HepG2 (cell line): ENCODE measurements at regions not wholly inside any gene's neighbourhood (a gene's known extent, or its start where the extent isn't known, plus 50 kb on each side); places are given as distances from the start of the nearest gene placed in this dataset.

Experiments used
- ATAC-seq: fragments of 200-7000 bp; cut with Tn5 transposase; 3 replicates; pipeline ENCODE4 v1.9.1; 2020; ENCODE audit warnings: mild to moderate bottlenecking, moderate library complexity
- BruUV-seq: library from RNA; stranded (reverse); fragments of 400-500 nt; replicated peaks from 2 replicates; lab custom pipeline; 2021; lab: Mats Ljungman, UMichigan
- CTCF ChIA-PET: fragments of 300-600 bp; formaldehyde crosslinking; extraction: SDS; loops from one replicate; lab custom pipeline; 2021; ENCODE audit warnings: low total read pairs, inconsistent platforms, low intra/inter-chr PET ratio; lab: Yijun Ruan, JAX
- POLR2A ChIA-PET: fragments of 350-600 bp; sonication (Branson Sonifier 250); formaldehyde crosslinking; loops from one replicate; lab custom pipeline; 2020; ENCODE audit warnings: antibody characterized with exemption, inconsistent platforms; lab: Yijun Ruan, JAX
- DNase-seq: peaks from one replicate; pipeline ENCODE4 v3.0.0-alpha.2; 2015; ENCODE audit warnings: low spot score
- FAIRE-seq: peaks from 3 replicates; lab custom pipeline; 2011; peaks lifted over from hg19 to GRCh38; lab: Jason Lieb, UNC
- H2AFZ ChIP-seq: one replicate; pipeline ENCODE4 v1.6.1; 2011; ENCODE audit warnings: low read length, inconsistent platforms
- H3K27ac ChIP-seq: fragments of 300-600 bp; 3 replicates; pipeline ENCODE4 v1.8.0; 2011; ENCODE audit warnings: mixed run types, mild to moderate bottlenecking, mixed read lengths, low read length, inconsistent platforms; ENCODE audit not compliant: insufficient read depth; ENCODE audit errors: extremely low read length
- H3K27me3 ChIP-seq, 2 experiments: fragments of 200-600 bp in 1 of 2; 2 replicates in 1 of 2; 3 replicates in 1 of 2; pipeline versions ENCODE4 v1.6.0 to v1.8.0; 2011; ENCODE audit warnings: low read length in 2 of 2, mild to moderate bottlenecking in 2 of 2, moderate library complexity in 2 of 2, inconsistent platforms in 1 of 2; ENCODE audit not compliant: insufficient read depth in 2 of 2, control insufficient read depth in 1 of 2
- H3K36me3 ChIP-seq, 2 experiments: fragments of 200-600 bp in 1 of 2; replicated peaks in 1 of 2; 2 replicates in 1 of 2; 3 replicates in 1 of 2; pipeline versions ENCODE4 v1.5.1 to v1.8.0; 2011; ENCODE audit warnings: low read length in 2 of 2, inconsistent platforms in 1 of 2; ENCODE audit not compliant: insufficient read depth in 2 of 2, control insufficient read depth in 1 of 2
- H3K4me1 ChIP-seq: 2 replicates; pipeline ENCODE4 v1.5.1; 2012; ENCODE audit warnings: low read length, inconsistent platforms; ENCODE audit not compliant: insufficient read depth
- H3K4me2 ChIP-seq: 2 replicates; pipeline ENCODE4 v1.6.0; 2011; ENCODE audit warnings: low read depth, low read length, inconsistent platforms
- H3K4me3 ChIP-seq, 3 experiments: fragments of 200-600 bp in 1 of 3; sonication (generic), shearing (Covaris generic) in 1 of 3; replicated peaks in 1 of 3; 2 replicates each; pipeline ENCODE4 v1.5.1; 2011 to 2016; ENCODE audit warnings: low read length in 3 of 3, inconsistent platforms in 2 of 3, low read depth in 2 of 3, mild to moderate bottlenecking in 2 of 3, control low read depth in 1 of 3, mixed read lengths in 1 of 3; ENCODE audit not compliant: insufficient read depth in 1 of 3
- H3K79me2 ChIP-seq: one replicate; pipeline ENCODE4 v1.6.1; 2011; ENCODE audit warnings: low read length, inconsistent platforms; ENCODE audit not compliant: insufficient read depth
- H3K9ac ChIP-seq: 2 replicates; pipeline ENCODE4 v1.6.0; 2011; ENCODE audit warnings: mild to moderate bottlenecking, low read depth, low read length, inconsistent platforms; ENCODE audit not compliant: insufficient read depth
- H3K9me3 ChIP-seq: 2 replicates; pipeline ENCODE4 v1.5.1; 2012; ENCODE audit warnings: mild to moderate bottlenecking, low read length
- H4K20me1 ChIP-seq: 2 replicates; pipeline ENCODE4 v1.6.0; 2011; ENCODE audit warnings: inconsistent platforms, mild to moderate bottlenecking, low read length, moderate library complexity; ENCODE audit not compliant: insufficient read depth
- ETV5 ChIP-seq: IDR thresholded peaks from 2 replicates; pipeline ENCODE4 v1.6.1; 2018; ENCODE audit warnings: missing biosample characterization, missing genetic modification reagents, inconsistent platforms, borderline replicate concordance
- GTF3A ChIP-seq: sonication (generic); formaldehyde crosslinking; conservative IDR thresholded peaks from 2 replicates; pipeline ENCODE4 v1.4.0; 2020; ENCODE audit warnings: mild to moderate bottlenecking, missing genetic modification reagents
- MEIS2 ChIP-seq: sonication (generic); formaldehyde crosslinking; IDR thresholded peaks from 2 replicates; pipeline ENCODE4 v1.9.0; 2021; ENCODE audit warnings: mild to moderate bottlenecking, missing genetic modification reagents
- NFATC3 ChIP-seq: sonication (generic); formaldehyde crosslinking; IDR thresholded peaks from 2 replicates; pipeline ENCODE4 v1.5.1; 2020; ENCODE audit warnings: mild to moderate bottlenecking, missing genetic modification reagents
- NR1H2 ChIP-seq: sonication (generic); formaldehyde crosslinking; IDR thresholded peaks from 2 replicates; pipeline ENCODE4 v1.8.1; 2022; ENCODE audit warnings: low read depth, missing genetic modification reagents, borderline replicate concordance
- PCBP1 ChIP-seq: fragments of 200-400 bp; formaldehyde crosslinking; IDR thresholded peaks from 2 replicates; pipeline ENCODE4 v1.6.1; 2017; ENCODE audit warnings: mild to moderate bottlenecking, low read depth, low read length, borderline replicate concordance
- PLSCR1 ChIP-seq: sonication (generic); formaldehyde crosslinking; IDR thresholded peaks from 2 replicates; pipeline ENCODE4 v1.5.0; 2020; ENCODE audit warnings: missing genetic modification reagents, mild to moderate bottlenecking, borderline replicate concordance
- XBP1 ChIP-seq: sonication (generic); formaldehyde crosslinking; IDR thresholded peaks from 2 replicates; pipeline ENCODE4 v1.5.0; 2020; ENCODE audit warnings: missing genetic modification reagents
- YEATS4 ChIP-seq: sonication (generic); formaldehyde crosslinking; IDR thresholded peaks from 2 replicates; pipeline ENCODE4 v1.4.0; 2020; ENCODE audit warnings: missing genetic modification reagents, borderline replicate concordance
- ZNF777 ChIP-seq: sonication (generic); formaldehyde crosslinking; IDR thresholded peaks from 2 replicates; pipeline ENCODE4 v1.4.0; 2020; ENCODE audit warnings: missing genetic modification reagents
- ZNF816 ChIP-seq: sonication (generic); formaldehyde crosslinking; IDR thresholded peaks from 2 replicates; pipeline ENCODE4 v1.8.0; 2022; ENCODE audit warnings: missing genetic modification reagents, mild to moderate bottlenecking, borderline replicate concordance
- ZSCAN22 ChIP-seq: sonication (generic); formaldehyde crosslinking; IDR thresholded peaks from 2 replicates; pipeline ENCODE4 v1.4.0; 2020; ENCODE audit warnings: mild to moderate bottlenecking, missing genetic modification reagents
- ZZZ3 ChIP-seq: sonication (generic); formaldehyde crosslinking; IDR thresholded peaks from 2 replicates; pipeline ENCODE4 v1.4.0; 2020; ENCODE audit warnings: missing genetic modification reagents, mild to moderate bottlenecking, borderline replicate concordance
- WGBS: methylation state at CpG from one replicate; pipeline ENCODE4 v1.1.6; 2017; ENCODE audit warnings: low lambda C conversion rate; 5-methylcytosine and 5-hydroxymethylcytosine counted together
- in situ Hi-C: cut with HindIII; loops from 2 replicates; pipeline ENCODE4 v1.10.0; 2017; ENCODE audit warnings: low pct_unique_long_range_greater_than_20kb; ENCODE audit not compliant: extremely low pct_ligation_motif_present
- intact Hi-C: fragments of 100-400 bp; cut with micrococcal nuclease; formaldehyde crosslinking; loops from one replicate; pipeline ENCODE4 v1.10.0; 2022; ENCODE audit not compliant: unreplicated experiment

GRCh38 chr3:14000556-14000955 is 120.7 kb upstream of the WNT7A start:
- ChIA-PET CTCF (no interaction called here), POLR2A (no interaction called here)
- intact Hi-C loops (no loop called here), in situ Hi-C loops (no loop called here)
- no peak for FAIRE-seq
- no TSS peak for BruUV-seq
- Histone ChIP-seq H3K4me3 (no peak overlapping the region), H3K4me2 (no peak overlapping the region), H3K9me3 (no peaks in the 10 kb centered on the region), H3K27me3 (no peaks in the 10 kb centered on the region), H3K9ac (no peak overlapping the region), H4K20me1 (no peaks in the 10 kb centered on the region), H2AFZ (no peak overlapping the region), H3K27ac (no peak overlapping the region), H3K4me1 (no peaks in the 10 kb centered on the region), H3K36me3 (no peaks in the 10 kb centered on the region), H3K79me2 (no peaks in the 10 kb centered on the region)
- DNase-seq: no peak
- 7% methylated on average over 2 of the region's 2 CpGs for WGBS
- no peak for TF ChIP-seq XBP1 (CRISPR knock-in tag)
- TF ChIP-seq YEATS4 (CRISPR knock-in tag): no peak
- no peak for TF ChIP-seq NR1H2
- TF ChIP-seq PCBP1: no peak
- no peak for TF ChIP-seq MEIS2
- TF ChIP-seq ZSCAN22 (CRISPR knock-in tag): no peak
- no peak for TF ChIP-seq GTF3A (CRISPR knock-in tag)
- no peak for TF ChIP-seq PLSCR1
- no peak for TF ChIP-seq ZNF816 (CRISPR knock-in tag)
- TF ChIP-seq ZNF777 (CRISPR knock-in tag): no peak
- no peak for TF ChIP-seq NFATC3 (CRISPR knock-in tag)
- no peak for TF ChIP-seq ETV5
- no peak for TF ChIP-seq ZZZ3 (CRISPR knock-in tag)
- ATAC-seq: no peak
